SH-SY5Y (cell line): ENCODE measurements at regions not wholly inside any gene's neighbourhood (a gene's known extent, or its start where the extent isn't known, plus 50 kb on each side); places are given as distances from the start of the nearest gene placed in this dataset.

Experiments
- GATA2 ChIP-seq: IDR thresholded peaks from 2 replicates; pipeline ENCODE4 v1.6.1; 2011; ENCODE audit warnings: mild to moderate bottlenecking, low read depth, low read length
- GATA3 ChIP-seq: IDR thresholded peaks from 2 replicates; pipeline ENCODE4 v1.6.1; 2011; ENCODE audit warnings: low read depth, mild to moderate bottlenecking, low read length, moderate library complexity

DNA sequence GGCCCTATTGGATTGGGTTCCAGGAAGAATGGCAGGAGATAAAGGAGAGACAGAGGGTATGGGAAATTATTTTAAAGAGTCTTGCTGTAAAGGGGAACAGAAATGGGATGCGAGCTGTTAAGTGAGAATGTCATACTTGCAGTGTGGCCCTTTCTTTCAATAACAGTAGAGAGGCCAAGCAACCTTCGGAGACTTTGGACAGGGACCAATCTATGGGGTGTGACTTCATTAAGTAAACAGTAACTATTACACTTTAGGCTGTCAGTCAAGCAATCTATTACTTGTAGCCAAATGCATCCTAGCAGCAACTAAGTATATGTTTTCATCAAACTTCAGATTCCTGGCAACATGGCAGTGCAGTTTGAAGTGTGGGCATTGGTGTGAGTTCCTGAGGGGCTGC, 376.2 kb upstream of the LARGE1 start:
- no peak for TF ChIP-seq GATA2
- TF ChIP-seq GATA3: no peak
